NCI-H128 (cell line): ENCODE measurements at regions not wholly inside any gene's neighbourhood (a gene's known extent, or its start where the extent isn't known, plus 50 kb on each side); places are given as distances from the start of the nearest gene placed in this dataset.
"Not testable (repeated sequence)": the region's sequence is repeated elsewhere in the genome, so short reads cannot be mapped to it uniquely, and the experiment has no call there.

Experiments used
- DNase-seq: peaks from one replicate; lab custom pipeline; 2025; ENCODE audit not compliant: unreplicated experiment; lab: John Stamatoyannopoulos, UW

DNA sequence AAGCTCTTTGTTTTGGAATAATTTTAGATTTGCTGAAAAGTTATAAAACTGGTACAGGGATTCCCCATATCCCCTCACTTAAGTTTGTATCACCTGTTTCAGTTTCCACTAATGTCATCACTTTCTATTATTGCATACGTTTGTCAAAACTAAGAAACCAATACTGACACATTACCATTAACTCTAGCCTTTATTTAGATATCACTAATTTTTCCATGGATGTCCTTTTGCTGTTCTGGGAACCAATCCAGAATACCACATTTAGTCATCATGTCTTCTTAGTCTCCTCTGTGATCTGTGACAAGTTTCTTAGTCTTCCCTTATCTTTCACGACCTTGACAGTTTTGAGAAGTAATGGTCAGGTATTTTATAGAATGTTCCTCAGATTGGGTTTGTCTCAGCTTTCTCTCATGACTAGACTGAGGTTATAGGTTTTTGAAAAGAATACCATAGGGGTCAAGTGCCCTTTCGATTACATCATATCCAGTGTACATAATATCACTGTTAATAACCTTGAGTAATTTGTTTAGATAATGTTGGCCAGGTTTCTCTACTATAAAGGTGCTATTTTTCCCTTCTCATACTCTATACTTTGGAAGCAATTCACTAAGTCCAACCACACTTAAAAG lies 51.9 kb upstream of the NMUR2 start:
- DNase-seq: no peak

DNA sequence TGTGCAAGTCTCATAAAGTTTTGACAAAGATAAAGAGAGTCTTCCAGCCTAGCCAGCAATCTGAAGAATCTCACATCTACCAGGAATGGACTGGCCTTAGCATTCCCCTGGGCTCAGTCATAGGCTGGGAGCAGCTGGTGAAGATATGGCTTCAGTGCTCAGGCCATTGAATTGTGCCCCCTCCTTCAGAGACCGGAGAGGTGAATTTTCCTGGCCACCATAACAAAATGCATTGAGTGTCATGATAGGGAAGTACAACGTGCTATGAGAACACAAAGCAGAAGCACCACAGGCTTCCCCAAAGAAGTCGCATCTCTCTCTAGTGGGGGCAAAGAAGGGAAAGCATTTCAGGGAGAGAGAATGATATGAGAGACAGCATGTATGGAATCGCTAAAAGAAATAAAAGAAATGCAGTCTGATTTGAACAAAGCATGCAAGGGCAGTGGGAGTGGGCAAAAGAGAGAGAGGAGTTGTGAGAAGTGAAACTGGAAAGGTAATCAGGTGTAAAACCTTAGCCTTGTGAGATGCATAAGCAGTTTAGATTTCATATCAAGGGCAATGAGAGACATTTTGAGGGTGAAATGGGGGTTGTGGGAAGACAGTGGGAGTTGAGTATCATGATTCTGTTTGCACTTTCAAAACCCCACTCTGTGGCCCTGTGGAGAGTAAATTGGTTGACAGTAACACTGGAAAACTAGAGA lies 57.1 kb upstream of the NMUR2 start:
- DNase-seq: no peak

DNA sequence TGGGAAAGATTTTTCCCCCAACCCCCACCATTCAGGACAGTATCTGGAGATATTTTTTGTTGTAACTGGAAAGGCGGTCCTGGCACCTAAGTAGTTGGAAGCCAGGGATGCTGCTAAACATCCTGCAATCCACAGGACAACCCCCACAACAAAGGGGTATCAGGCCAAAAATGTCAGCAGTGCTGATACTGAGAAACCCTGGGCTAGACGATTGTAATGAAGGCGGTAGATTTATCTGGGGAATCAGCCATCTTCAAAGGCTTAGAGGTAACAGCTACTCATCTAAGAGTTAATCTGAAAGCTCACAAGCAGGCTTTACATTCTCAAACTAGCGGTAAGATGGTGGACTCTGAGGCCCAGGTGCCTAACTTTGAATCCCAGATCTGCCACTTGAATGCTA lies 59.0 kb upstream of the NMUR2 start:
- DNase-seq: no peak

DNA sequence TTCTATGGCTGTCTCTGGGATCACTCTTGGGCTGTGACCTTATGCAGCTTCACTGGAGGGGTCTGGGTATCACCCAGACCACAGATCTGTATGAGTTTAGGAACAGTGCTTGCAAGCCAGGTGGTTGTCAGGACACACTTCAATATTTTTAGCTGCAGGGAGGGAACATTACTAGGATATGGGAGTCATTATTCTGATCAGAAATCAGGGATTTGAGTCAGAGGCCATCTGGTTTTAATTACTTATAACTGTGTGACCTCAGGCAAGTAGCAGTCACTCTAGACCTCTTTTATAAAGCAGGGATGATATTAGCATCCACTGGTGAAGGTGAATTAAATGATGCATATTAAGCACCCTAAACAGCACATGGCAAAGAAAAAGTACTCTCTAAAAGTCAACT lies 60.1 kb upstream of the NMUR2 start:
- no peak for DNase-seq

DNA sequence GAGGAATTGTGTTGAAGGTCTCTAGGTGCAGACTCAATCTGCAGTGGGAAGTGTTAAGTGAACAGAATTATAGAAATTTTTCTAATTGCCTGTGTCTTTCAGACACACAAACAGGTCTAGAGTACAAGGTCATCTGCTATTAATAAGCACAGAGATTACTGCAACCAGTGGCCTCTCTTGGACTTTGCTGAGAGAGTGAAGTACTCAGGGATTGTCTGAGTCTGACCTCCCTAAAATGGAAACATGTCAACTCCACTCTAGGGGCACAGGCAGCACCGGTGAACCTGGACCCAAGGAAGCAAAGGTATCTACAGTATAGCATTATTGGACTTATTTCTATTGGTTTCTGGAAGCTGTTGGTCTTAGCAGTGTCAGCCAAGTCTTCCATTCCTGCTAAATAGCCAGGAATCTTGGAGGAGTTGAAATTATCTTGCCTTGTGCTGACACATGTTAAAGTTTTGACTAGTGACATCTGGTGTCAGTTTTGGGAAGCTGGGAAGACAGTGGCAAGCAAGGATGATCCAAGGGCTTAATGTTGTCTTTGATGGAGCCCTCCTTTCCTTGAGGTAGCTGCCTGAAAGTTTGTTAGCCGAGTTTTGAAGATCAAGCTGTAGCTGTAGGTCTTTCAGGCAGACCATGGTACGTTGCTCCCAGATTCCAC lies 61.1 kb upstream of the NMUR2 start:
- DNase-seq: no peak

DNA sequence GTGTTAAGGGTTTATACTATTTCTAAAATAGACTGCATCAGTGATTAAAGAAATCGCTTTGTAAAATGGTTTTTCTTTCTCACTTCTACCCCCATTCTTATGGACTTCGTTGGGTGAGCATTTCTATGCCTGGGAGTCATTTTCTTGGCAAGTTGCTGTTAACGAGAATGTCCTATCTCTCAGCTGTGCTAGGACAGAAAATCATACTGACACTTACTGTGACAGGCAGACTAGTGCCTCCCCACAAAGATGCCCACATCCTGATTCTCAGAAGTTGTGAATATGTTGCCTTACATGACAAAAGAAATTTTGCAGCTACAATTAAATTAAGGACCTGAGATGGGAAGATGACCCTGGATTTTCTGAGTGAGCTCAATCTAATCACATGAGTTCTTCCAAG lies 65.1 kb upstream of the NMUR2 start:
- DNase-seq: no peak

DNA sequence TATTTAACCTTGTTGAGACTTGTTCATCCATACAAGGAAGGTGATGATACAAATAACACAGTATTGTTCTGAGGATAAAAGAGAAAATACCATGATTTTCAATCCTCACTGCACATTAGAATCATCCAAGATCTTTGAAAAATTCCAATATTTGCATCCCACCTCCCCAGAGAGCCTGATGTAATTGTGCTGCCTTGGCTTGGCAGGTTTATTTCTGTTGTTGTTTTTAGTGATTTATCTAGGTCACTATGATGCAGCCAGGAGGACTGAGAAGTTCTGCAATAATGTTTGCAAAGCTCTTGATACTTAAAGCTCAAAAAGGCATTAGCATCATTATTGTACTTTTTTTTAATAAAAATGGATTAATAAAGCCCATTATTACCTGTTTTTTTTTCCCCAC lies 67.0 kb upstream of the NMUR2 start:
- DNase-seq: no peak

DNA sequence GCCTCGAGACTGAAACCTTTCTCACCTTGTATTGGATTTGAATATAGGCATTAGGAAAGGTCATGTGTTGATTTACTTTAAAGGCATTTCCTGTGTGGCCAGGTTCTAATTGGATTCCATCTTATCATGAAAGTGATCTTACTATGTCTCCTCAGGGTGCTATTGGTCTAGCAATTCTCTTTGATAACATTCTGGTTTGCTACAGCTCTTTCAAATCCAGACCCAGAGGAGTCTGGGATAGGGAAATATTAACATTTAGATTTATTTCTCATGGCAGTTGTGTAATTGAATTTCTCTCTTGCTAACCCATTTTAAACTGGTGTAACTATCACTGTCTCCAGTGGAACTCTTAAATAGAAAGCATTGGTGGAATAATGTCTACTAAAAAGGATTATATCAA lies 69.9 kb upstream of the NMUR2 start:
- no peak for DNase-seq

DNA sequence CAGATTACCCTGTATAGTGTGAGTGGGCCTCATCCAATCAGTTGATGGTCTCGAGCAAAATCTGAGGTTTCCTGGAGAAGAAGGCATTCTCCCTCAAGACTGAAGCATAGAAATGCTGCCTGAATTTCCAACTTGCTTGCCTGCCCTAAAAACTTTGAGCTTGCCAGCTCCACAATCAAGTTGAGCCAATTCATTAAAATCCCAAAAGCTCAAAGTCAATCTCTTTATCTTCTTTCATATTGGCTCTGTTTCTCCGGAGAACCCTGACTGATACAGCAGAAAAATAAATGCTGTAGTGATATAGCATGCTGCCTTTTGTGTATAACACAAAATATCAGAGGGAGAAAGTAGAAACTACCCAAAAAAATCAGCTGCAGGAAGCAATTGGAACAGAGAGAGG lies 72.5 kb upstream of the NMUR2 start:
- DNase-seq: no peak

DNA sequence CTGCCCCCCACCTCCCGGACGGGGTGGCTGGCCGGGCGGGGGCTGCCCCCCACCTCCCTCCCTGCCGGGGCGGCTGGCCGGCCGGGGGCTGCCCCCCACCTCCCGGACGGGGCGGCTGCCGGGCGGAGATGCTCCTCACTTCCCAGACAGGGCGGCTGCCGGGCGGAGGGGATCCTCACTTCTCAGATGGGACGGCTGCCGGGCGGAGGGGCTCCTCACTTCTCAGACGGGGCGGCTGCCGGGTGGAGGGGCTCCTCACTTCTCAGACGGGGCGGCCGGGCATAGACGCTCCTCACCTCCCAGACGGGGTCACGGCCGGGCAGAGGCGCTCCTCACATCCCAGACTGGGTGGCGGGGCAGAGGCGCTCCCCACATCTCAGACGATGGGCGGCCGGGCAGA lies 74.8 kb upstream of the NMUR2 start:
- DNase-seq: not testable (repeated sequence)

DNA sequence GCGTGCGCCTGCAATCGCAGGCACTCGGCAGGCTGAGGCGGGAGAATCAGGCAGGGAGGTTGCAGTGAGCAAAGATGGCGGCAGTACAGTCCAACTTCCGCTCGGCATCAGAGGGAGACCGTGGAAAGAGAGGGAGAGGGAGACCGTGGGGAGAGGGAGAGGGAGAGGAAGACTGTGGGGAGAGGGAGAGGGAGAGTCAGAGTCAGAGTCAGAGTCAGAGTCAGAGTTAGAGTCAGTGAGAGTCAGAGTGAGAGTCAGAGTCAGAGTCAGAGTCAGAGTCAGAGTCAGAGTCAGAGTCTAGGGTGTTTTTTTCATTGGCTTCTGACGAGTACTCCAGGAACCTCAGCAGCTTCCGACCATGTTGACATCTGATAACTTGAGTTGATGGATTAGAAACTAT lies 75.6 kb upstream of the NMUR2 start:
- not testable (repeated sequence) for DNase-seq

DNA sequence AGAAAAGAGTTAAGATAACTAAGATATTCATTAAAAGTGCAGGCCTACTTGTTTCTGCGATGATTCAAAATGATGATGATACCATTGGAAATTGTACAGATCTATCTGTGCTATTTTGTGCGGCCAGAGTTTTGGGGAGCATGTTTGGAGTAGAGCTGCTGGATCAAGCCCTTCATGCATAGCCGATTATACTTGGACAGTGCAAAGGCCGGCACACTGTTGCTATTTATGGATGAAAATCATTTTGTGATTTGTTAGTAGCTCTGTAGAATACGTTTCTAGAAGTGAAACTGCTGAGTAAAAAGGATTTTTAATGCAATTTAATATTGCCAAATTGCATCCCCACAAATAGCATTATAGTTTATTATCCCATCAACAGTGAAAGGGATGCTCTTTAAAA lies 82.1 kb upstream of the NMUR2 start:
- no peak for DNase-seq

DNA sequence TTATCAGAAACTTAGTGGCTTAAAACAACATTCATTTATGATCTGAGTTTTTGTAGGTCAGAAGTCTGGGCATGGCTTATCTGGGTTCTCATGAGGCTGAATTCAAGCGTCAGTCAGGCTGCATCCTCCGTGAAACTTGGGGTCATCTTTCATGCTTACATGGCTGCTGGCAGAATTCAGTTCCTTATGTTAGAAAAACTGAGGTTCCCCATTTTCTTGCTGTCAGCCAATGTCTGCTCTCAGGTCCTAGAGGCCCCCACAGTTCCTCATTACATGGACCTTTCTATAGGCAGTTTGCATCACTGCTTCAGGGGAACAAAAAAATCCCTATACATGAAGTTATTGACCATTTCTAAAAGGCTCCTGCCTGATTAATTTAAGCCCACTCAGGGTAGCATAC lies 83.8 kb upstream of the NMUR2 start:
- DNase-seq: no peak

DNA sequence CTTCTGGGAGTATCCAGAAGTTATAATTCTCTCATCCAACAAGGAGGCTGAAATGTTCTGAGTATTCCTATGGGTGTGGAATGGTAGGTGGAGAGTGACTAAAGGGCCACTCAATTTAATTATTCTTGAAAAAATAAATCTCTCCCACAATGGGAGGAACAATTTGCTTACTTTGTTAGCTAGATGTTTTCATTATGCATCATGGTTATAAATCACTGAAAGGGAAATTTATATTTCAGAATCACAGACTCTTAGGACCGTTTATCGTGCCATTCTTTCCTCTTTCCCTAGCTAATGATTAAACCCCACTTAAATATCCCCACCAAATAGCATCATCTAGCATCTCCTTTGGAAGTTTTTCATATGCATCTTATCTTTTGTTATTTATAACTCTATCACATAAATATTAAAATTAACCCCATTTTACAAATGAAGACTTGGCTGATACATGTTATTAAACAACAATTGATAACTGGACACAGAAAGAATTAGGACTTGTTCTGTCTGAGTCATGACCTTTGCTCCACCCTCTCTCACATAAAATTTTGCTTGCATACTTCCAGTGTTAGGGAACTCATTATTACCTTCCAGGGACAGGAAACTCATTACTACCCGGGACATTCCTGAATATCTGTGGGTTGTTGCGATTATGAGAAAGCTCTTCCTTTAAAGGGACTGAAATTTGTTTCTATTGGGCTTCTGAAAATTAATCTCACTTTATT lies 94.9 kb upstream of the NMUR2 start:
- DNase-seq: no peak

DNA sequence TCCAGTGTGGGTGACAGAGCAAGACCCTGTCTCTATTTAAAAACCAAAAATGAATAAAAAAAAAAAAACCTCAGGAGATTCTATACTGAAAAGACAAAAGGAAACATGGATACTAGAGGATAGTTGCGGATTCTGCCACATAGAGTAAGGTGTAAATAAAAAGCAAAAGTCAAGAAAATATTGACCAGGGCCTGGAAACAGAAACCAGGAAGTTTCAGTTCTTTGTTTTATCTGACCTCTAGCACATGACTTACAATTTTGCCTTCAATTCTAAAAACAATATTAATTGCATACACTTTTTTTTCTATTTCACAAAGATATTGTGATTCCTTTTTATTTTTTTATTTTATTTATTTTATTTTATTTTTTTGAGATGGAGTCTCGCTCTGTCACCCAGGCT lies 96.2 kb upstream of the NMUR2 start:
- DNase-seq: no peak

DNA sequence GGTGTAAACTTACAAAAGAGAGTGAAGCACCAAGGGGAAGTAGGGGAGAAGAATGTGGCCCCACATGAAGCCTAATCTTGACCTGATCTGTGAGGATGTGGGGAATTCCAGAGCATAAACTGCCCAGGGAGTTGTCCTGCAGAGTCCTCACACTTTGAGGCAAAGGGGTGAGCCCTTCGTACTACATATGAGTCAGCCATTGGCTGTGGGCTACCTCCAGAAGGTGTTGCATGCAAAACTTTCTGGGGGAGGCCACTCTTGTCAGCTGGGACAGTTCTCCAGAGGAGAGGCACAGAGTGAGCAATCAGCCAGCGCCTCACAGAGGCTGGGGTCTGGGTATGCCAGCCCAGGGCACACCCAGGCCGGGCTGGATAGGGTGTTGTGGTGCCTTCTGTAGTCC lies 98.1 kb upstream of the NMUR2 start:
- no peak for DNase-seq

DNA sequence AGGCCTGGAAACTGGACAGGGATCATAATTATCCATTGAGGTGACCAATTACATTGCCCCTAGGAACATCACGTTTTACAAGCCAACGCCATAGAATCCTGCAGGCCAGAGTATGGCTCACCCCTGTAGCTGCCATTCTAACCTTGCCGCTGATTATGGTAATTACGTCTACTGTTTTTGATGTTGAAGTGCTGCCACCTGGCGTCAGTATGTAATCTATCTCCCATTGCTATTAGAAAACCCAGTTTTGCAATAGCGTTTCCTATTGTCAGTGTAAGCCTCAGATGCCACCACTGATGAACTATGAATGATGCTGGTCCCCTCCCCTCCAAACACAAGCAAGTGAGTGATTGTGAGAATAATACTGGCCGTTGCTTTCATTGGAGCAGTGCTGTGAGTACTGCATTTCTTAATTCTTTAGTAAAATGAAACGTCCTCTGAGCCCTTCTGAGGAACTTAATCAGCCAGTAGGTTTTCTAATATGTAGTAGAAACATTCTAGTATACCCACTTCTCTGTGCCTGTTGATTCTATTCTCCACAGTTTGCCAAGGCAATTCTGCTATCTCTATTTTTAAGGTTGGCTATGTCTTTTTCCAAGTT lies 100.5 kb upstream of the NMUR2 start:
- DNase-seq: no peak

DNA sequence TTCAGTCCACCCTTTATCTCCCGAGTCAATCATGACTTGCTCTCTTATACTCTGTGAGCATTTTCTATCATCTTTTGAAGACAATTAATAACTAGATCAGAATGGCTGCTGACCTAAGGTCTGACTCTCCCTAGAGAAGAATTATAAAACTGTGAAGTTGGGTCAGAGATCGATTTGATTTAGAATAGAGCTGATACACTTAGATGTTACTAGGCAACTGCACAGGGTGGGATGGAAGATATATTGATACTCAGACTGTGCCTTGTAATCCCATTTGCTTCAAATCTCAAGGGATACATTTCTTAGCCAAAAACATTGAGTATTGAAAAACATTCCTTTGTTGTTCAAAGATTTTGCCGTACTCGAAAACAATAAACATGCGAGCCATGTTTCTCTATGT lies 106.0 kb upstream of the NMUR2 start:
- no peak for DNase-seq

DNA sequence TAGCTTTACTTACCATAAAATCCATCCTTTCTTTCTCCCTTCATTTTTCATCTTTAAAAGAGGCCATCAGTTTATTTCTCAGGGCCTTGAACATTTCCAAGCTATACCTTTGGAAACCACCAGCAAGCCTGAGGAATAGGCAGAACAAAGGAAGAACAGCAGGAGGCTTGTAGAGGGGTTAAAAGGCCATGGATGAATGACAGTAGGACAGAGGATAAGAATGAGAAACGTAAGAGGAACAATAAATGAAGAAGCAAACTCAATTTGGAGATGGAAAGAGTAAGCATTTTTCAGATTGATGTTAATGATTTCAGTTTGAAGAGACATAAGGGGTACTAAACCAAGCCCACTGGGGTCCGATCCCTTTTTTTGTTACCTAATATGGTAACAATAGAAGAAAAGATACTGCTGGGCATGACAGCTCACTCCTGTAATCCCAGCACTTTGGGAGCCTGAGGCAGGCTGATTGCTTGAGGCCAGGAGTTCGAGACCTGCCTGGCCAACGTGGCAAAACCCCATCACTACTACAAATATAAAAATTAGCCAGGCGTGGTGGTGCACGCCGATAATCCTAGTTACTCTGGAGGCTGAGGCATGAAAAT lies 106.6 kb upstream of the NMUR2 start:
- DNase-seq: no peak

DNA sequence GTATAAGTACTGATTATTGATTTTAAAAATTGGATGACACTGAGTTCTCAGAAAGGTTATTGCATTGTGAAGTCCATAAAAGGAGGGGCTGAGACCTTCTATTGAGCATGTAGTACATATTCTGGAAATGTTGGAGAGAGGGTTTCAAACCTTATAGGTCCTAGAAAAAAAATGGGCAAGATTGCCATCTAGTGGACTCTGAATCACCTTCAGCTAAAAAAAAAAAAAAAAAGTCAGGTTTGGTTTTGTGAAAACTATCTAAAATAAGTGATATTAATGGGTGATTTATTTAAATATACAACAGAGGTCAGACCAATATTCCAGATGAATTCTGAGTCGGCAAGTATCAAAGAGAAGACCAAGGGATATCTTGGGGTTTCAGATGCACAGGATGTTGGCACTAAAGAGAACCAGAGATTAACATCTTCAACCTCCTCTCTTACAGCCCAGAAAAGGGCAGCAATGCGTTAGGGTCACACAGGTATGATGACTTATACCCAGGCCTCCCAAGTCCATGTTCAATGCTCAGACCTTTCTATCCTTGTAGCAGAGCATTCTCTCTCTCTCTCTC lies 109.8 kb upstream of the NMUR2 start:
- no peak for DNase-seq

DNA sequence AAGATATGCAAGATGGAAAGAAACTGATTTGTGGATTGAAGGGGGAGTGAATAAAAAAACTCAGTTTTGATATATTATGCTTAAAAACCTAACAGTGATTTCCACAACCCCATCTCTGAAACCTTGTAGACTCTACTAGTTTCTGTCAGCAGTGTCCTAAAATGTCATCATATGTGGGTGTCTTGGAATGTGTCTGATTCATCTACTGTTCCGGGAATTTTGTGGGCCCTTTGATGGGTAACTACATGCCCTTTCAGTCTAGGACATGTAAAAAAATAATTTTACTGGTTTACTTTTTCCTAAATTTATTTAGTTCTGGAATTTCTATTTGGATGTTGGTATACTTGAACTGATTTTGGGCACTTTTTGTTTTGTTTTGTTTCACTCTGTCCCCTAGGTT lies 118.9 kb upstream of the NMUR2 start:
- DNase-seq: no peak
